Retinal pigment epithelial cell (primary cell): ENCODE measurements at regions not wholly inside any gene's neighbourhood (a gene's known extent, or its start where the extent isn't known, plus 50 kb on each side); places are given as distances from the start of the nearest gene placed in this dataset.
"Not testable (repeated sequence)": the region's sequence is repeated elsewhere in the genome, so short reads cannot be mapped to it uniquely, and the experiment has no call there.

Source experiments
- DNase-seq: peaks from one replicate; pipeline ENCODE4 v3.0.0-alpha.2; 2010; ENCODE audit warnings: low read depth
- H3K4me3 ChIP-seq: 2 replicates; pipeline ENCODE4 v1.5.1; 2011; ENCODE audit warnings: mild to moderate bottlenecking, low read length, control low read depth, moderate library complexity
- CTCF ChIP-seq: conservative IDR thresholded peaks from 2 replicates; pipeline ENCODE4 v1.5.1; 2011; ENCODE audit warnings: low read depth, low read length, control low read depth, inconsistent platforms

- no peak overlapping the region for H3K4me3 ChIP-seq
- no peak for TF ChIP-seq CTCF
- no peak for DNase-seq
Observed at GRCh38 chr13:65387743-65388347, 1842.3 kb downstream of the PCDH9 start.

GRCh38 chr13:65378943-65379519 lies 1851.1 kb downstream of the PCDH9 start:
- no peak overlapping the region for H3K4me3 ChIP-seq
- peak; percentile 11 for DNase-seq
- no peak for TF ChIP-seq CTCF

GRCh38 chr13:65378484-65378883 lies 1851.7 kb downstream of the PCDH9 start:
- no peak for TF ChIP-seq CTCF
- no peak overlapping the region for H3K4me3 ChIP-seq
- no peak for DNase-seq

- TF ChIP-seq CTCF, result no peak
- no peak overlapping the region for H3K4me3 ChIP-seq
- DNase-seq, result no peak
Observed at GRCh38 chr13:65368832-65369231, 1861.3 kb downstream of the PCDH9 start.

- no peak overlapping the region for H3K4me3 ChIP-seq
- TF ChIP-seq CTCF, result no peak
- no peak for DNase-seq
Observed at GRCh38 chr13:65353951-65354350, 1876.2 kb downstream of the PCDH9 start.

GRCh38 chr13:65353150-65353549 lies 1877.0 kb downstream of the PCDH9 start:
- DNase-seq, H3K4me3 ChIP-seq: not testable (repeated sequence)

GRCh38 chr13:65347420-65348030 lies 1882.6 kb downstream of the PCDH9 start:
- no peak for DNase-seq
- no peak overlapping the region for H3K4me3 ChIP-seq
- TF ChIP-seq CTCF, result no peak
